Caco-2 (cell line): ENCODE measurements at regions not wholly inside any gene's neighbourhood (a gene's known extent, or its start where the extent isn't known, plus 50 kb on each side); places are given as distances from the start of the nearest gene placed in this dataset.

ENCODE experiments used
- BruUV-seq: library from RNA; stranded (reverse); fragments of 400-500 nt; replicated peaks from 2 replicates; lab custom pipeline; 2021; lab: Mats Ljungman, UMichigan
- CTCF ChIA-PET: fragments of 300-600 bp; sonication (Branson Sonifier 250); formaldehyde crosslinking; loops from one replicate; lab custom pipeline; 2022; ENCODE audit warnings: antibody characterized with exemption; lab: Charles Lee
- POLR2A ChIA-PET: fragments of 300-600 bp; sonication (Branson Sonifier 250); formaldehyde crosslinking; loops from one replicate; lab custom pipeline; 2022; ENCODE audit warnings: antibody characterized with exemption; lab: Charles Lee
- DNase-seq, 2 experiments: peaks; one replicate each; pipeline versions ENCODE4 v3.0.0 to v3.0.0-alpha.2; 2020 to 2022
- H3K27me3 ChIP-seq: replicated peaks from 2 replicates; pipeline ENCODE4 v1.6.0; 2011; ENCODE audit warnings: low read length; ENCODE audit not compliant: control insufficient read depth, insufficient read depth
- H3K36me3 ChIP-seq: 2 replicates; pipeline ENCODE4 v1.5.1; 2011; ENCODE audit warnings: low read length; ENCODE audit not compliant: control insufficient read depth, insufficient read depth
- H3K4me1 ChIP-seq: fragments of 250-450 bp; sonication (Bioruptor Pico); 2 replicates; pipeline ENCODE4 v1.5.1; 2020; ENCODE audit warnings: mild to moderate bottlenecking
- H3K4me3 ChIP-seq: 2 replicates; pipeline ENCODE4 v1.5.1; 2011; ENCODE audit warnings: low read depth, mild to moderate bottlenecking, control low read depth, low read length
- H3K9me3 ChIP-seq: fragments of 250-450 bp; sonication (Bioruptor Pico); 2 replicates; pipeline ENCODE4 v1.5.1; 2020; ENCODE audit warnings: mild to moderate bottlenecking, moderate library complexity
- H3K27ac Mint-ChIP-seq: one replicate; pipeline ENCODE4 v1.8.0; 2022; ENCODE audit warnings: mixed read lengths; ENCODE audit not compliant: unreplicated experiment
- H3K27me3 Mint-ChIP-seq: one replicate; pipeline ENCODE4 v1.8.0; 2022; ENCODE audit warnings: mixed read lengths; ENCODE audit not compliant: insufficient read depth, unreplicated experiment
- H3K36me3 Mint-ChIP-seq: one replicate; pipeline ENCODE4 v1.8.0; 2022; ENCODE audit warnings: mild to moderate bottlenecking, mixed read lengths; ENCODE audit not compliant: insufficient read depth, unreplicated experiment
- H3K4me1 Mint-ChIP-seq: one replicate; pipeline ENCODE4 v1.8.0; 2022; ENCODE audit warnings: low read depth, mixed read lengths; ENCODE audit not compliant: unreplicated experiment
- H3K4me3 Mint-ChIP-seq: one replicate; pipeline ENCODE4 v1.8.0; 2022; ENCODE audit warnings: mild to moderate bottlenecking, moderate library complexity, mixed read lengths; ENCODE audit not compliant: unreplicated experiment
- H3K9me3 Mint-ChIP-seq: one replicate; pipeline ENCODE4 v1.8.0; 2022; ENCODE audit warnings: mixed read lengths; ENCODE audit not compliant: unreplicated experiment
- intact Hi-C: fragments of 100-400 bp; cut with micrococcal nuclease; formaldehyde crosslinking; loops from one replicate; pipeline ENCODE4 v1.10.0; 2022; ENCODE audit not compliant: unreplicated experiment
- TF ChIP-seq, protein P1 (sequence below), 2 experiments: fragments of 200-600 bp in 1 of 2; IDR thresholded peaks; 1 replicate in 1 of 2; 2 replicates in 1 of 2; pipeline versions ENCODE4 v1.5.1 to v1.8.0; 2011 to 2022; ENCODE audit warnings: antibody characterized with exemption in 1 of 2, control low read depth in 1 of 2, inconsistent platforms in 1 of 2, low read depth in 1 of 2, low read length in 1 of 2, mild to moderate bottlenecking in 1 of 2, moderate library complexity in 1 of 2; ENCODE audit not compliant: insufficient read depth in 1 of 2, severe bottlenecking in 1 of 2, unreplicated experiment in 1 of 2

DNA sequence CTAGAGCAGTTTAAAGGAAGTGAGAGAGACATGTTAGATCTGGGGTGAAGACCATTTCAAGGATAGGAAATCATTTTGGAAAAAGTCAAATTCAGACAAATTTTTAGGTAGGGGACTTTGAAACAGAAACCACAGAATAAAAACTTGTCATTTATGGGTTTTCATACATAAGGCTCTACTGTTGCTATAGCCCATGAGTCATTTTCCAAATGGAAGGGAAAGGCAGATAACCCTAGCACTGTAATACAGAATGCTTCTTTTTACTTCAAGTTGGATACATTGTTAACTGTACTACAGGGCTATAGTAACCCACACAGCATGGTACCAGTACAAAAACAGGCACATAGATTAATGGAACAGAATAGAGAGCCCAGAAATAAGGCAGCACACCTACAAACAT lies 455.4 kb downstream of the EBF1 start:
- ChIA-PET POLR2A (no interaction called here), CTCF (no interaction called here)
- no TSS peak for BruUV-seq
- Histone ChIP-seq H3K4me1 (no peaks in the 10 kb centered on the region), H3K27me3 (peaks cover 1% of the 10 kb centered on the region; the same call in 1 of the 2 replicates), H3K36me3 (no peaks in the 10 kb centered on the region), H3K4me3 (no peak overlapping the region), H3K9me3 (no peaks in the 10 kb centered on the region)
- H3K36me3 Mint-ChIP-seq: no peaks in the 10 kb centered on the region
- H3K4me3 Mint-ChIP-seq: no peak overlapping the region
- peaks cover 12% of the 10 kb centered on the region for H3K27me3 Mint-ChIP-seq
- H3K4me1 Mint-ChIP-seq: no peaks in the 10 kb centered on the region
- intact Hi-C loops: no loop called here
- no peak for DNase-seq
- H3K27ac Mint-ChIP-seq: no peak overlapping the region
- TF ChIP-seq, protein P1, sequence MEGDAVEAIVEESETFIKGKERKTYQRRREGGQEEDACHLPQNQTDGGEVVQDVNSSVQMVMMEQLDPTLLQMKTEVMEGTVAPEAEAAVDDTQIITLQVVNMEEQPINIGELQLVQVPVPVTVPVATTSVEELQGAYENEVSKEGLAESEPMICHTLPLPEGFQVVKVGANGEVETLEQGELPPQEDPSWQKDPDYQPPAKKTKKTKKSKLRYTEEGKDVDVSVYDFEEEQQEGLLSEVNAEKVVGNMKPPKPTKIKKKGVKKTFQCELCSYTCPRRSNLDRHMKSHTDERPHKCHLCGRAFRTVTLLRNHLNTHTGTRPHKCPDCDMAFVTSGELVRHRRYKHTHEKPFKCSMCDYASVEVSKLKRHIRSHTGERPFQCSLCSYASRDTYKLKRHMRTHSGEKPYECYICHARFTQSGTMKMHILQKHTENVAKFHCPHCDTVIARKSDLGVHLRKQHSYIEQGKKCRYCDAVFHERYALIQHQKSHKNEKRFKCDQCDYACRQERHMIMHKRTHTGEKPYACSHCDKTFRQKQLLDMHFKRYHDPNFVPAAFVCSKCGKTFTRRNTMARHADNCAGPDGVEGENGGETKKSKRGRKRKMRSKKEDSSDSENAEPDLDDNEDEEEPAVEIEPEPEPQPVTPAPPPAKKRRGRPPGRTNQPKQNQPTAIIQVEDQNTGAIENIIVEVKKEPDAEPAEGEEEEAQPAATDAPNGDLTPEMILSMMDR (IDR thresholded peaks at IDR 0.05; ENCODE audit: insufficient read depth in 1 of 2, low read depth in 1 of 2, low read length in 1 of 2, severe bottlenecking in 1 of 2, unreplicated experiment in 1 of 2): no peak
- peaks cover 3% of the 10 kb centered on the region for H3K9me3 Mint-ChIP-seq

DNA sequence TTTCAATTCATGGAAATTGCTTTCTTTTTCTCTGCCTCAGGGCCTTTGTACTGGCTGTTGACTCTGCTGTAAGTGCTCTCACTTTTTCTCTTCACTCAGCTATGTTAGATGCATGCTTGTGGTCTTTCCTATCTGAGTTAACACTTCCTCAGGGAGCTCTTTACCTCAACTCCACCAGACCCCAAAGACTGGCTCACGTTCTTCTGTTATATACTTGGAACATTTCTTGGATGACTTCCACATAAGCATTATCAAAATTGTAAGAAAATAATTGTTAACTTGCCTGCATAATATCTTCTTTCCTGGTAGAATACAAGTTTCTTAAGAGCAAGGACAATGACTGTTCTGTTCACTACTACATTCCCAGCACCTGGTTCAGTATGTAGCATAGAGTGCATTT lies 455.9 kb downstream of the EBF1 start:
- Mint-ChIP-seq H3K4me3 (no peak overlapping the region), H3K4me1 (no peaks in the 10 kb centered on the region), H3K36me3 (no peaks in the 10 kb centered on the region), H3K9me3 (no peaks in the 10 kb centered on the region), H3K27me3 (peaks cover 8% of the 10 kb centered on the region), H3K27ac (no peak overlapping the region)
- no peaks in the 10 kb centered on the region for H3K4me1 ChIP-seq
- intact Hi-C loops: no loop called here
- no peak for DNase-seq
- no peaks in the 10 kb centered on the region for H3K36me3 ChIP-seq
- H3K27me3 ChIP-seq: peaks cover 1% of the 10 kb centered on the region; the same call in 1 of the 2 replicates
- H3K9me3 ChIP-seq: no peaks in the 10 kb centered on the region
- ChIA-PET CTCF (no interaction called here), POLR2A (no interaction called here)
- no peak overlapping the region for H3K4me3 ChIP-seq
- BruUV-seq: no TSS peak
- TF ChIP-seq, protein P1 (IDR thresholded peaks at IDR 0.05; ENCODE audit: insufficient read depth in 1 of 2, low read depth in 1 of 2, low read length in 1 of 2, severe bottlenecking in 1 of 2, unreplicated experiment in 1 of 2): no peak

DNA sequence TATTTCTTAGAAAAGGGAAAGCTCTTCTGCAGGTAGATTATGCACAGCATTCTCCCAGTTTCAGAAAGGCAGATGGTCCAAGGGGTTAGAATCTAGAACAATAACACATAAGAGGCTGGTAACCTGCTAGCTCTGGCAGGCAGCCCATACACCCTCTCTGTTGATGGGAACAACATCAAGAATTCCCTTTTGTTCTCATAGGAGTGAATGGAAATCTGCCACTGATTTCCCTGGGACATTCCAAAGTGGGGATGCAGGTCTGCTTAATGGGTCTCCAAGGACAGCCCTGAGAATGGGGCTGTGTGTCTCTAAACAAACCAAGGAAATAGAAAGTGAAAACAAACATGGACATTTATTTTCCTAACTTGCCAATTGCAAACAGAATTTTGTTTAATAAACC lies 456.8 kb downstream of the EBF1 start:
- no peak for DNase-seq
- POLR2A ChIA-PET: no interaction called here
- BruUV-seq: no TSS peak

More for the DNA sequence above, 456.8 kb downstream of the EBF1 start:
- intact Hi-C loops: no loop called here
- TF ChIP-seq, protein P1 (IDR thresholded peaks at IDR 0.05; ENCODE audit: insufficient read depth in 1 of 2, low read depth in 1 of 2, low read length in 1 of 2, severe bottlenecking in 1 of 2, unreplicated experiment in 1 of 2): no peak
- H3K36me3 Mint-ChIP-seq: no peaks in the 10 kb centered on the region
- no peaks in the 10 kb centered on the region for H3K36me3 ChIP-seq
- H3K4me3 ChIP-seq: no peak overlapping the region
- no peak overlapping the region for H3K27ac Mint-ChIP-seq
- no peaks in the 10 kb centered on the region for H3K4me1 ChIP-seq
- no peaks in the 10 kb centered on the region for H3K9me3 ChIP-seq
- H3K27me3 ChIP-seq: peaks cover 1% of the 10 kb centered on the region; the same call in 1 of the 2 replicates
- no peaks in the 10 kb centered on the region for H3K9me3 Mint-ChIP-seq
- H3K27me3 Mint-ChIP-seq: peaks cover 5% of the 10 kb centered on the region
- no peaks in the 10 kb centered on the region for H3K4me1 Mint-ChIP-seq
- no peak overlapping the region for H3K4me3 Mint-ChIP-seq
- CTCF ChIA-PET: no interaction called here
